ENCODE measurements at regions not wholly inside any gene's neighbourhood (a gene's known extent, or its start where the extent isn't known, plus 50 kb on each side); places are given as distances from the start of the nearest gene placed in this dataset.

DNA sequence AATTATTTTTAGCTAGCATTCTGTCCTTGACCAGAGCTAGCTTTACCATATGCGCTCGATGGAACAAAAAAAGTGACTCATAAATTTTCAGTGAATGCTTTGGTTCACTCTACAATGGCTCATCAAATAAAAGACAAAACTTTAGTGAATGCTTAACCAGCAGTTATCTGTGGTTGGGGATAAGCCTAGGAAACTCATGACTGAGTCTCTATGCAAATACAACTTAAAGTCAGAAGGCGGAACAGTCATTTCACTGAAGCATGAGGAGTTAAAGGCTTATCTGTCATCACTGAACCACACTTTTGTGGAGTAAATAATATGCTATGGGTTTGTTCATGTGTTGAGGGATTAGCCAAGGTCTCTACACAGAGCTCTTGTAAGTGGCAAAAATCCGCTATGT lies 308.4 kb downstream of the SQOR start:
- no peaks in the 10 kb centered on the region for H3K36me3 ChIP-seq

DNA sequence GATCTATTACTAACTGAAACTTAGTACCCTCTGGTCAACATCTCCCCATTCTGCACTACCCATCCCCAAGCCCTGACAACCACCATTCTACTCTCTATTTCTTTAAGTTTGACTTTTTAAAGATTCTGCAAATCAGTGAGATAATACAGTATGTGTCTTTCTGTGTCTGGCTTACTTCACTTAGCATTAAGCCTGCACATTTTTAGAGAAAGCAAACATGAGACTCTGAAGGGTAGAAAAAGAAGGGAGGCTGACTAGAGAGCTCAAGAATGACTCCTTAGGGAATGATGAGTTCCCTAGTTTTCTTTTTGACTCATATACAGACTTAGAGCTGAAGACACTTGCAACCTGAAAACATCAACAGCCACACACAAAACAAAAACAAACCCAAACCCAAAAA lies 311.3 kb downstream of the SQOR start:
- TF ChIP-seq CTCF (IDR thresholded peaks at IDR 0.05), result no peak
- Histone ChIP-seq H3K27me3 (no peaks in the 10 kb centered on the region), H3K36me3 (no peaks in the 10 kb centered on the region), H3K4me3 (ENCODE audit: low read depth in 1 of 2, low read length in 1 of 2) (no peak overlapping the region), H3K4me1 (ENCODE audit: control insufficient read depth in 1 of 2, insufficient read depth in 1 of 2, low read depth in 1 of 2, low read length in 1 of 2) (no peaks in the 10 kb centered on the region), H3K9me3 (no peaks in the 10 kb centered on the region), H3K27ac (no peak overlapping the region)

More for the DNA sequence above, 308.4 kb downstream of the SQOR start:
- no peak overlapping the region for H3K27ac ChIP-seq
- no peaks in the 10 kb centered on the region for H3K4me1 ChIP-seq (ENCODE audit: control insufficient read depth in 1 of 2, insufficient read depth in 1 of 2, low read depth in 1 of 2, low read length in 1 of 2)
- no peaks in the 10 kb centered on the region for H3K9me3 ChIP-seq
- no peak overlapping the region for H3K4me3 ChIP-seq (ENCODE audit: low read depth in 1 of 2, low read length in 1 of 2)
- no peak for TF ChIP-seq CTCF (IDR thresholded peaks at IDR 0.05)
- H3K27me3 ChIP-seq, result no peaks in the 10 kb centered on the region

GRCh38 chr15:45948181-45948621 lies 313.4 kb downstream of the SQOR start:
- Histone ChIP-seq H3K27me3 (no peaks in the 10 kb centered on the region), H3K36me3 (no peaks in the 10 kb centered on the region), H3K9me3 (no peaks in the 10 kb centered on the region), H3K4me1 (ENCODE audit: control insufficient read depth in 1 of 2, insufficient read depth in 1 of 2, low read depth in 1 of 2, low read length in 1 of 2) (no peaks in the 10 kb centered on the region), H3K4me3 (ENCODE audit: low read depth in 1 of 2, low read length in 1 of 2) (no peak overlapping the region), H3K27ac (no peak overlapping the region)
- no peak for TF ChIP-seq CTCF (IDR thresholded peaks at IDR 0.05)

- Histone ChIP-seq H3K4me1 (ENCODE audit: control insufficient read depth in 1 of 2, insufficient read depth in 1 of 2, low read depth in 1 of 2, low read length in 1 of 2) (no peaks in the 10 kb centered on the region), H3K4me3 (ENCODE audit: low read depth in 1 of 2, low read length in 1 of 2) (no peak overlapping the region), H3K36me3 (no peaks in the 10 kb centered on the region), H3K27me3 (no peaks in the 10 kb centered on the region), H3K9me3 (no peaks in the 10 kb centered on the region), H3K27ac (no peak overlapping the region)
- no peak for TF ChIP-seq CTCF (IDR thresholded peaks at IDR 0.05)
These were observed 324.1 kb downstream of the SQOR start for GRCh38 chr15:45958924-45959323.

- H3K9me3 ChIP-seq, result no peaks in the 10 kb centered on the region
- no peaks in the 10 kb centered on the region for H3K4me1 ChIP-seq (ENCODE audit: control insufficient read depth in 1 of 2, insufficient read depth in 1 of 2, low read depth in 1 of 2, low read length in 1 of 2)
- H3K27ac ChIP-seq, result no peak overlapping the region
- H3K36me3 ChIP-seq, result no peaks in the 10 kb centered on the region
- no peak for TF ChIP-seq CTCF (IDR thresholded peaks at IDR 0.05)
- H3K27me3 ChIP-seq, result no peaks in the 10 kb centered on the region
- no peak overlapping the region for H3K4me3 ChIP-seq (ENCODE audit: low read depth in 1 of 2, low read length in 1 of 2)
These were observed 327.9 kb downstream of the SQOR start for GRCh38 chr15:45962733-45963132.

DNA sequence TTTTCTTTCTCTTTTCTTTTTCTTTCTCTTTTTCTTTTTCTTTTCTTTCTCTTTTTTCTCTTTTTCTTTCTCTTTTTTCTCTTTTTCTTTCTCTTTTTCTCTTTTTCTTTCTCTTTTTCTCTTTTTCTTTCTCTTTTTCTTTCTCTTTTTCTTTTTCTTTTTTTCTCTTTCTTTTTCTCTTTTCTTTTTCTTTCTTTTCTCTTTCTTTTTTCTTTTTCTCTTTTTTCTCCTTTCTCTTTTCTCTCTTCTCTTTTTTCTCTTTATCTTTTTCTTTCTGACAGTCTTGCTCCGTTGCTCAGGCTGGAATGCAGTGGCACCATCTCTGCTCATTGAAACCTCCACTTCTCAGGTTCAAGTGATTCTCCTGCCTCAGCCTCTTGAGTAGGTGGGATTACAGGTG lies 335.7 kb downstream of the SQOR start:
- no peaks in the 10 kb centered on the region for H3K4me1 ChIP-seq (ENCODE audit: control insufficient read depth in 1 of 2, insufficient read depth in 1 of 2, low read depth in 1 of 2, low read length in 1 of 2)
- TF ChIP-seq CTCF (IDR thresholded peaks at IDR 0.05), result no peak
- no peaks in the 10 kb centered on the region for H3K9me3 ChIP-seq
- no peak overlapping the region for H3K4me3 ChIP-seq (ENCODE audit: low read depth in 1 of 2, low read length in 1 of 2)
- no peaks in the 10 kb centered on the region for H3K27me3 ChIP-seq
- H3K36me3 ChIP-seq, result no peaks in the 10 kb centered on the region
- no peak overlapping the region for H3K27ac ChIP-seq

All from neutrophil (primary cell).